ENCODE measurements at regions not wholly inside any gene's neighbourhood (a gene's known extent, or its start where the extent isn't known, plus 50 kb on each side); places are given as distances from the start of the nearest gene placed in this dataset.
A peak's percentile ranks its signal among the peaks of the same experiment; 100 is the strongest.

- Histone ChIP-seq H3K9me3 (no peaks in the 10 kb centered on the region), H3K4me3 (no peak overlapping the region), H3K27me3 (no peaks in the 10 kb centered on the region), H3K4me1 (peaks cover 47% of the 10 kb centered on the region), H3K27ac (peak overlapping the region; percentile 64), H3K36me3 (no peaks in the 10 kb centered on the region)
- WGBS: 75% methylated on average over 12 of the region's 13 CpGs
- DNase-seq (ENCODE audit: low spot score in 2 of 2): no peak
- no peak for TF ChIP-seq POLR2A (IDR thresholded peaks at IDR 0.05)
- no peak for TF ChIP-seq CTCF (IDR thresholded peaks at IDR 0.05)
- no peak for TF ChIP-seq POLR2AphosphoS5 (IDR thresholded peaks at IDR 0.05)
- TF ChIP-seq EP300 (IDR thresholded peaks at IDR 0.05): no peak
Observed at GRCh38 chr16:85196976-85197375, 84.7 kb upstream of the CIBAR2 start.

GRCh38 chr16:85197611-85198566 is 85.6 kb upstream of the CIBAR2 start:
- 88% methylated on average over 19 of the region's 22 CpGs for WGBS
- Histone ChIP-seq H3K4me3 (no peak overlapping the region), H3K9me3 (no peaks in the 10 kb centered on the region), H3K36me3 (no peaks in the 10 kb centered on the region), H3K4me1 (peaks cover 50% of the 10 kb centered on the region), H3K27me3 (no peaks in the 10 kb centered on the region), H3K27ac (no peak overlapping the region)
- DNase-seq (ENCODE audit: low spot score in 2 of 2): no peak
- TF ChIP-seq POLR2A (IDR thresholded peaks at IDR 0.05): no peak
- TF ChIP-seq CTCF (IDR thresholded peaks at IDR 0.05): no peak
- TF ChIP-seq POLR2AphosphoS5 (IDR thresholded peaks at IDR 0.05): no peak
- TF ChIP-seq EP300 (IDR thresholded peaks at IDR 0.05): no peak

GRCh38 chr16:85199069-85199725 is 86.9 kb upstream of the CIBAR2 start:
- WGBS: 65% methylated on average over 20 of the region's 21 CpGs
- peaks cover 63% of the 10 kb centered on the region for H3K4me1 ChIP-seq
- no peaks in the 10 kb centered on the region for H3K9me3 ChIP-seq
- TF ChIP-seq CTCF (IDR thresholded peaks at IDR 0.05) (no peak), POLR2A (IDR thresholded peaks at IDR 0.05) (no peak), EP300 (IDR thresholded peaks at IDR 0.05) (no peak), POLR2AphosphoS5 (IDR thresholded peaks at IDR 0.05) (no peak)
- H3K4me3 ChIP-seq: no peak overlapping the region
- DNase-seq (ENCODE audit: low spot score in 2 of 2): no peak
- H3K36me3 ChIP-seq: no peaks in the 10 kb centered on the region
- no peak overlapping the region for H3K27ac ChIP-seq
- no peaks in the 10 kb centered on the region for H3K27me3 ChIP-seq

GRCh38 chr16:85199880-85200279 is 87.6 kb upstream of the CIBAR2 start:
- Histone ChIP-seq H3K27me3 (no peaks in the 10 kb centered on the region), H3K36me3 (no peaks in the 10 kb centered on the region), H3K27ac (no peak overlapping the region), H3K4me3 (no peak overlapping the region), H3K4me1 (peaks cover 70% of the 10 kb centered on the region), H3K9me3 (no peaks in the 10 kb centered on the region)
- WGBS: 96% methylated on average over 9 of the region's 9 CpGs
- no peak for DNase-seq (ENCODE audit: low spot score in 2 of 2)
- TF ChIP-seq POLR2A (IDR thresholded peaks at IDR 0.05) (no peak), POLR2AphosphoS5 (IDR thresholded peaks at IDR 0.05) (no peak), CTCF (IDR thresholded peaks at IDR 0.05) (no peak), EP300 (IDR thresholded peaks at IDR 0.05) (no peak)
